GM18861 (cell line): ENCODE measurements at regions not wholly inside any gene's neighbourhood (a gene's known extent, or its start where the extent isn't known, plus 50 kb on each side); places are given as distances from the start of the nearest gene placed in this dataset.
"Not testable (repeated sequence)": the region's sequence is repeated elsewhere in the genome, so short reads cannot be mapped to it uniquely, and the experiment has no call there.

Experiments used
- ATAC-seq: cut with Tn5 transposase; IDR thresholded peaks from one replicate; pipeline ENCODE4 v1.9.1; 2021; ENCODE audit not compliant: unreplicated experiment

- ATAC-seq: no peak
Measured at GRCh38 chr13:38160131-38160530, 189.5 kb upstream of the UFM1 start.

- peak; percentile 49 for ATAC-seq
Measured at GRCh38 chr13:38159710-38160109, 189.9 kb upstream of the UFM1 start.

GRCh38 chr13:38147050-38147449 is 202.6 kb upstream of the UFM1 start:
- ATAC-seq: no peak

- ATAC-seq: no peak
Measured at GRCh38 chr13:38141792-38142191, 207.9 kb upstream of the UFM1 start.

GRCh38 chr13:38135592-38135991 is 214.1 kb upstream of the UFM1 start:
- ATAC-seq: no peak

- ATAC-seq: no peak
Measured at GRCh38 chr13:38121267-38121666, 228.4 kb upstream of the UFM1 start.

- ATAC-seq: no peak
Measured at GRCh38 chr13:38103851-38104250, 234.3 kb upstream of the TRPC4 start.

GRCh38 chr13:38099751-38100150 is 230.2 kb upstream of the TRPC4 start:
- ATAC-seq: no peak

GRCh38 chr13:38093425-38093824 is 223.9 kb upstream of the TRPC4 start:
- no peak for ATAC-seq

- ATAC-seq: no peak
Measured at GRCh38 chr13:38090913-38091312, 221.3 kb upstream of the TRPC4 start.

GRCh38 chr13:38086721-38087120 is 217.1 kb upstream of the TRPC4 start:
- ATAC-seq: no peak

- ATAC-seq: no peak
Measured at GRCh38 chr13:38086013-38086412, 216.4 kb upstream of the TRPC4 start.

GRCh38 chr13:38073931-38074330 is 204.4 kb upstream of the TRPC4 start:
- no peak for ATAC-seq

GRCh38 chr13:38072696-38073095 is 203.1 kb upstream of the TRPC4 start:
- ATAC-seq: no peak

- not testable (repeated sequence) for ATAC-seq
Measured at GRCh38 chr13:38071340-38071739, 201.8 kb upstream of the TRPC4 start.

GRCh38 chr13:38053896-38054295 is 184.3 kb upstream of the TRPC4 start:
- ATAC-seq: no peak

GRCh38 chr13:38046049-38046376 is 176.4 kb upstream of the TRPC4 start:
- ATAC-seq: no peak

GRCh38 chr13:38045278-38046048 is 175.9 kb upstream of the TRPC4 start:
- peak; percentile 85 for ATAC-seq

- no peak for ATAC-seq
Measured at GRCh38 chr13:38044067-38044466, 174.5 kb upstream of the TRPC4 start.

- ATAC-seq: no peak
Measured at GRCh38 chr13:38042771-38043170, 173.2 kb upstream of the TRPC4 start.

- ATAC-seq: no peak
Measured at GRCh38 chr13:38024431-38024830, 154.9 kb upstream of the TRPC4 start.

- ATAC-seq: no peak
Measured at GRCh38 chr13:38017320-38017719, 147.7 kb upstream of the TRPC4 start.

- no peak for ATAC-seq
Measured at GRCh38 chr13:38013676-38014075, 144.1 kb upstream of the TRPC4 start.
